ENCODE measurements at regions not wholly inside any gene's neighbourhood (a gene's known extent, or its start where the extent isn't known, plus 50 kb on each side); places are given as distances from the start of the nearest gene placed in this dataset.

- H3K36me3 ChIP-seq (replicated peaks in 1 of 2; ENCODE audit: control insufficient read depth in 1 of 2, insufficient read depth in 2 of 2, low read length in 2 of 2): no peaks in the 10 kb centered on the region
- H3K27me3 ChIP-seq (ENCODE audit: control insufficient read depth in 1 of 2, insufficient read depth in 2 of 2, low read length in 2 of 2): no peaks in the 10 kb centered on the region
- POLR2A ChIA-PET: no interaction called here
- 5% methylated on average over 1 of the region's 1 CpG for WGBS (ENCODE audit: low lambda C conversion rate)
- CTCF ChIA-PET (ENCODE audit: low intra/inter-chr PET ratio, low total read pairs): no interaction called here
- in situ Hi-C loops (cut with HindIII; ENCODE audit: extremely low pct_ligation_motif_present, low pct_unique_long_range_greater_than_20kb): no loop called here
- H3K4me1 ChIP-seq (ENCODE audit: insufficient read depth, low read length): no peaks in the 10 kb centered on the region
- H2AFZ ChIP-seq (ENCODE audit: low read length): no peak overlapping the region
- no peaks in the 10 kb centered on the region for H3K79me2 ChIP-seq (ENCODE audit: insufficient read depth, low read length)
- intact Hi-C loops (cut with micrococcal nuclease; ENCODE audit: unreplicated experiment): no loop called here
- no peak for TF ChIP-seq ZNF660 (CRISPR knock-in tag; IDR thresholded peaks at IDR 0.05; ENCODE audit: borderline replicate concordance, low read depth)
- TF ChIP-seq TBX3 (IDR thresholded peaks at IDR 0.05; ENCODE audit: borderline replicate concordance): no peak
- no peak for TF ChIP-seq ZNF75D (CRISPR knock-in tag; IDR thresholded peaks at IDR 0.05; ENCODE audit: borderline replicate concordance)
- no peak for TF ChIP-seq ZNF512 (CRISPR knock-in tag; IDR thresholded peaks at IDR 0.05)
- no peak for TF ChIP-seq YEATS2 (CRISPR knock-in tag; IDR thresholded peaks at IDR 0.05; ENCODE audit: borderline replicate concordance)
- TF ChIP-seq ZMAT3 (CRISPR knock-in tag; conservative IDR thresholded peaks at IDR 0.05): no peak
- no peak for TF ChIP-seq ZNF703 (CRISPR knock-in tag; IDR thresholded peaks at IDR 0.05; ENCODE audit: borderline replicate concordance)
- TF ChIP-seq SP2 (CRISPR knock-in tag; IDR thresholded peaks at IDR 0.05): no peak
- no peak for TF ChIP-seq GMEB2 (CRISPR knock-in tag; IDR thresholded peaks at IDR 0.05; ENCODE audit: low read depth)
- no peak for TF ChIP-seq STAT5B (CRISPR knock-in tag; IDR thresholded peaks at IDR 0.05)
- BruUV-seq (replicated peaks): no TSS peak
- no peak overlapping the region for H3K4me2 ChIP-seq (ENCODE audit: low read depth, low read length)
- no peak overlapping the region for H3K27ac ChIP-seq (ENCODE audit: extremely low read length, insufficient read depth, low read length)
- FAIRE-seq (no peak), DNase-seq (ENCODE audit: low spot score) (no peak), ATAC-seq (no peak)
- no peaks in the 10 kb centered on the region for H4K20me1 ChIP-seq (ENCODE audit: insufficient read depth, low read length)
- peaks cover 57% of the 10 kb centered on the region for H3K9me3 ChIP-seq (ENCODE audit: low read length)
- no peak overlapping the region for H3K9ac ChIP-seq (ENCODE audit: insufficient read depth, low read depth, low read length)
- H3K4me3 ChIP-seq (replicated peaks in 1 of 3; ENCODE audit: insufficient read depth in 1 of 3, low read depth in 2 of 3, low read length in 3 of 3): no peak overlapping the region
Measured at GRCh38 chr11:37497326-37497725, 899.3 kb upstream of the RAG2 start.

Measured in HepG2 (cell line).